Kidney epithelial cell (primary cell): ENCODE measurements at regions not wholly inside any gene's neighbourhood (a gene's known extent, or its start where the extent isn't known, plus 50 kb on each side); places are given as distances from the start of the nearest gene placed in this dataset.

Experiments used
- DNase-seq: peaks from one replicate; pipeline ENCODE4 v3.0.0-alpha.2; 2010; ENCODE audit warnings: low read depth
- H3K27me3 ChIP-seq: 2 replicates; pipeline ENCODE4 v1.6.0; 2011; ENCODE audit warnings: low read length; ENCODE audit not compliant: control insufficient read depth, insufficient read depth
- H3K36me3 ChIP-seq: 2 replicates; pipeline ENCODE4 v1.5.1; 2011; ENCODE audit warnings: low read length; ENCODE audit not compliant: control insufficient read depth, insufficient read depth
- H3K4me3 ChIP-seq: 2 replicates; pipeline ENCODE4 v1.5.1; 2011; ENCODE audit warnings: low read depth, mild to moderate bottlenecking, control low read depth, low read length
- TF ChIP-seq, protein P1 (sequence below): IDR thresholded peaks from 2 replicates; pipeline ENCODE4 v1.5.1; 2011; ENCODE audit warnings: mild to moderate bottlenecking, moderate library complexity, low read length, control low read depth, inconsistent platforms; ENCODE audit not compliant: insufficient read depth, poor library complexity, severe bottlenecking

DNA sequence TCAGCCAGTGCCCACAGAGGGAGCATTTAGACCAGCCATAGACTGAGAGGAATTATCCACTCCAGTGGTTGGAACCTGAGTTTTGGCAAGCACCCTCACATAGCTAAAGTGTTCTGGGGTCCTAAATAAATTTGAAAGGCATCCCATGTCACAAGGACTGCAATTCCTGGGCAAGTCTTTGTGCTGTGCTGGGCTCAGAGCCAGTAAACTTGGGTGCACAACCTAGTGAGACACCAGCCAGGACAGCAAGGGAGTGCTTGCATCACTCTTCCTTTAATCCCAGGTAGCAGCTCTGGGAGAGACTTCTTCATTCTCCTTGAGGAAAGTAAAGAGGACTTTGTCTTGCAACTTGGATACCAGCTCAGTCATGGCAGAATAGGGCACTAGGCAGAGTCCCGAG lies 142.0 kb upstream of the FSCB start:
- Histone ChIP-seq H3K4me3 (no peak overlapping the region), H3K27me3 (no peaks in the 10 kb centered on the region), H3K36me3 (no peaks in the 10 kb centered on the region)
- TF ChIP-seq, protein P1, sequence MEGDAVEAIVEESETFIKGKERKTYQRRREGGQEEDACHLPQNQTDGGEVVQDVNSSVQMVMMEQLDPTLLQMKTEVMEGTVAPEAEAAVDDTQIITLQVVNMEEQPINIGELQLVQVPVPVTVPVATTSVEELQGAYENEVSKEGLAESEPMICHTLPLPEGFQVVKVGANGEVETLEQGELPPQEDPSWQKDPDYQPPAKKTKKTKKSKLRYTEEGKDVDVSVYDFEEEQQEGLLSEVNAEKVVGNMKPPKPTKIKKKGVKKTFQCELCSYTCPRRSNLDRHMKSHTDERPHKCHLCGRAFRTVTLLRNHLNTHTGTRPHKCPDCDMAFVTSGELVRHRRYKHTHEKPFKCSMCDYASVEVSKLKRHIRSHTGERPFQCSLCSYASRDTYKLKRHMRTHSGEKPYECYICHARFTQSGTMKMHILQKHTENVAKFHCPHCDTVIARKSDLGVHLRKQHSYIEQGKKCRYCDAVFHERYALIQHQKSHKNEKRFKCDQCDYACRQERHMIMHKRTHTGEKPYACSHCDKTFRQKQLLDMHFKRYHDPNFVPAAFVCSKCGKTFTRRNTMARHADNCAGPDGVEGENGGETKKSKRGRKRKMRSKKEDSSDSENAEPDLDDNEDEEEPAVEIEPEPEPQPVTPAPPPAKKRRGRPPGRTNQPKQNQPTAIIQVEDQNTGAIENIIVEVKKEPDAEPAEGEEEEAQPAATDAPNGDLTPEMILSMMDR, result no peak
- no peak for DNase-seq

- TF ChIP-seq, protein P1, result no peak
- DNase-seq, result no peak
Observed at GRCh38 chr14:44640416-44640815, 133.3 kb upstream of the FSCB start.

GRCh38 chr14:44639781-44640385 lies 132.8 kb upstream of the FSCB start:
- Histone ChIP-seq H3K27me3 (no peaks in the 10 kb centered on the region), H3K36me3 (no peaks in the 10 kb centered on the region), H3K4me3 (no peak overlapping the region)
- DNase-seq, result no peak
- TF ChIP-seq, protein P1, result no peak

More at GRCh38 chr14:44640416-44640815, 133.3 kb upstream of the FSCB start:
- H3K27me3 ChIP-seq, result no peaks in the 10 kb centered on the region
- H3K36me3 ChIP-seq, result no peaks in the 10 kb centered on the region
- H3K4me3 ChIP-seq, result no peak overlapping the region

GRCh38 chr14:44634692-44635091 lies 127.6 kb upstream of the FSCB start:
- DNase-seq, result no peak
- Histone ChIP-seq H3K27me3 (no peaks in the 10 kb centered on the region), H3K4me3 (no peak overlapping the region), H3K36me3 (no peaks in the 10 kb centered on the region)
- TF ChIP-seq, protein P1, result no peak

- no peak overlapping the region for H3K4me3 ChIP-seq
- no peak for DNase-seq
- H3K36me3 ChIP-seq, result no peaks in the 10 kb centered on the region
- TF ChIP-seq, protein P1, result no peak
- no peaks in the 10 kb centered on the region for H3K27me3 ChIP-seq
Observed at GRCh38 chr14:44626423-44626822, 119.3 kb upstream of the FSCB start.

GRCh38 chr14:44625098-44625497 lies 118.0 kb upstream of the FSCB start:
- no peak for DNase-seq
- no peak overlapping the region for H3K4me3 ChIP-seq
- TF ChIP-seq, protein P1, result no peak
- H3K27me3 ChIP-seq, result no peaks in the 10 kb centered on the region
- H3K36me3 ChIP-seq, result no peaks in the 10 kb centered on the region
